Fibroblast of skin of abdomen (primary cell): ENCODE measurements at regions not wholly inside any gene's neighbourhood (a gene's known extent, or its start where the extent isn't known, plus 50 kb on each side); places are given as distances from the start of the nearest gene placed in this dataset.

Source experiments
- DNase-seq: peaks from one replicate; pipeline ENCODE4 v3.0.0-alpha.2; 2013

DNA sequence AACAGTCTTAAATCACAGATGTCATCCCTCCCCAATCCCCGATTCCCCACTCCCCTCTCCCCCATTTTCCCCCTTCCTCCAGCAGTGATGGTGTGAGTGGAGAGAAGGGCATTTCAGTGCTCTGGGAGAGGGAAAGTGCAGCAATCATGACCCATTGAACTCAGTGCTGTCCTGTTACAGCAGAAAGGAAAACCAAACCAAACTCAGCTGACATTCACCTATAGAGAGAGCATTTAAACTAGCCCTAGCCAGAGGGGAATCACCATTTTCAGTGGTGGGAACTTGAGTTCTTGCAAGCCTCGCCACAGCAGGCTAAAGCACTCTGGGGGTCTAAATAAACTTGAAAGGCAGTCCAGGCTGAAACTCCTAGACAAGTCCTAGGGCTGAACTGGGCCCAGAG lies 129.9 kb upstream of the COL21A1 start:
- DNase-seq: no peak

DNA sequence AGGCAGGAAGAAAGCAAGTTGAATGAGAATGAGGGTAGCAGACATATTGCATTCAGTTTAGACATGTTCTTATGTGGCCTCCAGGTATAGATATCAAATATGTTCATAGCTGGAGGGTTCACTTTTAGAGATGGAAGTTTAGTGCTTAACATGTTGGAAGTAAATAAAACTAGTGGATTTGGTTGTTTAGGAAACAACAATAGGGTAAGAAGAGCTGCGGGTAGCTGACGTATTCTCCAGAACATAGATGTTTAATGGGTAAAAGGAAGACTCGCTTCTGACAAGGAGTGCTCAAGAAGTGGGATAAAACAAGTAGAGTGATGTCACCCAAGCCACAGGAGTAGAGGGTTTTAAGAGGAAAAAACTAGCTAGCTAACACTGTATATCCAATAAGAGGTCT lies 128.4 kb upstream of the COL21A1 start:
- no peak for DNase-seq

DNA sequence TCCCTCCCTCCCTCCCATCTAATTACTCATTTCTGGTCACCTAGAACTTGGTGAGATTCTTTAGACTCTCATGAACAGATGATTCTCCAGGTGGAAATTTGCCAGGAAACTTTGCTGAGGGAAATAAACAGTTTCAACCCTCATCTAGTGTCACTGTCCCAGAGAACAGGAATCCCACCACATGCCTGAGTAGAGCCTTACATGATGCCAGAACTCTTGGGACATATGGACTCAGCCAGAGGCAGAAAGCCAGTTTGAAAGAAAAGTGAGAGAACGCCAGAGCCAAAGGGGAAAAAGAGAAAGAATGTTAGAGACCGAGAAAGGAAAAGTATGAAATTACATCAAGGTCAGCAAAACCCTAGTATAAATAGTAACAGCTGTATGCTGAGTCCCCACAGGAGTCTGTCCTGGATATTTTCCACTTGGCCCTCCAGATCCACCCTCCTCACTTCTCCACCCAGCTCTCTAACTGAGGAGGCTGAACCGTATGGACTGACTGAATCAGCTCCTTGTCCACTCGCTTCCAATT lies 127.5 kb upstream of the COL21A1 start:
- peak; percentile 62 for DNase-seq

DNA sequence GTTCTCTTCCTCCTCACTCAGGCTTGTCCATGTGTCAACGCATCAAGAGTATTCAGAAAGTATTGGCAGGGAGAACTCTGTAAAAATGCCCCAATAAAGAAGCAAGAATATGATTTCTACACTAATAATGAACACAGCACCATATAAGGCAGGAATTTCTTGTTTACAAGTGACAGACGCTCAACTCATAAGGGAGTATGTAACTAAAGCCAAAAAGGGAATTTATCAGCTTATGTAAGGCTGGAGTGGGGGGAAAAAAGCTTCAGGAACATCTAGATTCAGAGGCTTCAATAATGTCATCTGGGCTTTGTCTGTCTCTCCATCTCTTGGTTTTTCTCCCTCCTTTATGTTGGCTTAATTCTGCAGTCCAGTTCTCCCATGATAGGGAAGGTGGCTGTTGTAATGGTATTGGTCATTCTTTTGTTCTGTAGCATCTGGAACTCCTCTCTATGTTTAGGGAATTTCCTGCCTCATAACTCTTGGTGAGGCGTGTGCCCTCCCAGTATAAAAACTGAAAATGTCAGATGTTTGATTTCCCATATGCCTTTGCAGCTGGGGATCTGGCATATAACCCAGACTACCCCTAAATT lies 125.1 kb upstream of the COL21A1 start:
- DNase-seq: no peak

DNA sequence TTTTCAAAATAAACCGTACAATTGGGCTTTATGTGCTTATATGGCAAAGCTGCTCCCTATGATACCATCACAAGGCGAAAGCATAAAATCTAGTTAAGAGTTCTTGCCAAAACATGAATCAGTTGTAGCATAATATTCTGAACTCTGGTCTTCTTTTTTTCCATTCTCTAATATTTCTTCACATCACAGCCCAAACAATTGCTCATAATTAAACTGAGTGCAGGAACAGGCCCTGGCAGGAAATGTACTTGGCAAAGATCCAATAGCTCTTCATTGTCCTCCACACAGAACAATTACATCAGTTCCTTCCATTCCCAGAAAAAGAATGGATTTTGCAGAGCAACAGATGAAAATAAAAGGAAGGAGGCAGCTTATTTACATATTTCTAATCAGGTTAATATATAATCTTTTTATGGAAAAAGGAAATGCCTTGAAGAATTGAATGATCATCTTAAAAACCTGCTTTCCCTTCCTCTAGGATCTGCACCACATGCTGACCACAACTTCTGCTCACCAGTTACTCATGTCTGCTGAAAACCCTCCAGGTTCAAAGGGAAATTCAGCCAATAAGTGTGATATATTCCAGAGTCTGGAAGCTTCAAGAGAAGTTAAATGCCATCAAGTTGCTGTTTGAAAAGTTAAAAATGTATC lies 123.3 kb upstream of the COL21A1 start:
- DNase-seq: peak; percentile 93

DNA sequence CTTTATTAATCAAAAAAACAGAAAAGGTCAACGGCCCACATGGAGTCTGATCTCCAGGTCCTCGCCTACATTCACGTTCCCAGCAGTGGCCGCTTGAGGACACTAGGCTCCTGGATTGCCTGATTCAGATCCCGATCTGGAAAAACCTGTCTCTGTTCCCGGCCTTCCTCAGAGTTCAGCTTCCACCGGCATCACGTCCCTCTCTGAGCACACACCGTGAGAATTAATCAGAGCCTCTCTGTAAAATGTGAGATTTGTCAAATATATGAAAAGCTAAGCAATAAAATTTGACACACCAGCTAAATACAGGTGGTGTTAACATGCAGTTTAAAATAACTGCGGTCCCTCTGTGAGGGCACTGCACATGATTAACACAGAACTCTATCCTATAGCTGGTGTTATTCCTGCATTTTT lies 122.8 kb upstream of the COL21A1 start:
- peak; percentile 47 for DNase-seq

DNA sequence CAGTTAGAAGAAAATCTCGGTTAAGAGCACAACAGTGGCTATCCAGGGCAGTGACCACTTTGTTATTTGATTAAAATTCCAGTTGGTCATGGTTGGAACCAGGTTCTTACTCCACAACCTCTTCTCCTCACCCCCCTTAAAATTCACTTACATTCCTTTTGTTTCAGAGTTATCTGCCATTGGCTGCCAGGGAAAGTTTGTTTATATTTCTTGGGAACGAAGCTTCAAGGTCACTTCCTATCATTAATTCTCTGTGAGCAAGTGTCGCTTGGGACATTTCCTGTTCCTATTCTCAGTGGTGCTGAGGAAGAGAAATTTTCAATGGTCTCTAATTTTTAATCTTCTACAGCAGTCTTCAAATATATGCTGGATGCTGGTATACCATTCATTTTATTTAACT lies 121.1 kb upstream of the COL21A1 start:
- DNase-seq: no peak

DNA sequence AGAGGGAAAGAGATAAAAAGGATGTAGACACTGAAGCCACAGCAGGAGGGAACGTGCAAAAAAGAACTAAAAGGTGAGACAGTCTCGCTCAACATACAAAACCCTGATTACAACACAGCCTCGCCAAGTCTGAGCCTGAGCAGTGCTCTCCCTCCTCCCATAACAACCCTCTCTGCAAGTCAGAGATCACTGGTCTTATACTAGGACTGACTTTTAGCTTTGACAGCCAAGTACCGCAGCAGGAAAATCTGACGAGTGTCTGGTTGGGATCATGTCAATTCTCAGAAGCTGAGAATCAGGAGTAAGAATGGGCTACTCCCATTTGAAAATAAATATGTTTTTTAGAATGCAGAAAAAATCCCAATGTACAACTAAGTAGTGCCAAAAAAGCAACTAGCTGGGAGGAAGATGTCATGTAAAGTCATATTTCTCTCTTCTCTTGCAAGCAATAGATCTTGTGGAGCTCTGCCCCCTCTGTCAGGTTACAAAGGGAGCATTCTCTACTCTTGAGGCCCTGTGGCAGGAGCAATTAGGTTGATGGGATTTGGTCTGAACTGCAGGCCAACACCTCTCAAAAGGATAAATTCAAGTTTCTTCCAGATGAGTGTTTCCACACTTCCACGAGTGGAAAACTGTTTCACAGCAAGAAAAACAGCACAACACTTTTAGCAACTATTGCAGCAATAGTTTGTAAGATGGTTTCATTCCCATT lies 118.9 kb upstream of the COL21A1 start:
- DNase-seq: no peak

DNA sequence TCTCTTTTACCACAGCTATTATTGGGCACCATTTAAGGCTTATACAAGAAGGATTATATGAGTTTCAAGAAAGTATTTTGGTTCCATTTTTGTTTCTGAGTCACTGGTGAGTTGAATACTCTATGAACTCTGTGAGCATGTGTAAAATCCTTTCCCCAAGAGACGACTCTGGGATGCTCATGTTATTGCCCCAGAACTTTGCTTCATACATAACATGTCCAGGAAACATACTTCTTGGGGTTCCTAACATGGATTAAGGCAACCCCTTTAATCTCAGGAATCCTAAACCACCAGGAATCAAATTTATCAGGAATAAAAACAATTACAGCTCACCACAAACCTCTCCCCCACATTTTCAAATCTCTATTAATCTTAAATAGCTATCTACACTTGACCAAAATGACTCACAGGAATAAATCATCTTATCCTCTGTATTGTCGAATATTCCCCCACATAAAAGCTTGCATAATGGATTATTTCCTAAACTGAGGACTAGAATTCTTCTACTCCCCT lies 117.5 kb upstream of the COL21A1 start:
- peak; percentile 90 for DNase-seq

DNA sequence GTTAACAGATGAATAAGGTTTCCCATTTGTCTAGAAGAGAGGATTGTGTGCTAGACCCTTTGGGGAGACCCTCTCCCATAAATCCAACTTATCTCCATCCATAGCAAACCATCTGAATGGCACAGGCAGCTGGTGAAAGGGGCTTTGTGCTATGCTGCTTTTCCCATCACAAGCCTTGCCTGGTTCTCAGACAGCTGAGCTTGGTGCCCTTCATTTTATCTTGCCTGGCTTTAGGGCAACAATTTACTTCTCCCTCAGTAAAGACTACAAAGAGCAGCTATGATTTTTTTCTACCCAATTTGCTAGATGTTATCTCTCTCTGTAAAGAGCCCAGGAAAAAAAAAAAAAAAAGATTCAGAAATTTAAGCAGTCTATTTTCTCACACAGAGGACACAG lies 117.0 kb upstream of the COL21A1 start:
- DNase-seq: no peak

DNA sequence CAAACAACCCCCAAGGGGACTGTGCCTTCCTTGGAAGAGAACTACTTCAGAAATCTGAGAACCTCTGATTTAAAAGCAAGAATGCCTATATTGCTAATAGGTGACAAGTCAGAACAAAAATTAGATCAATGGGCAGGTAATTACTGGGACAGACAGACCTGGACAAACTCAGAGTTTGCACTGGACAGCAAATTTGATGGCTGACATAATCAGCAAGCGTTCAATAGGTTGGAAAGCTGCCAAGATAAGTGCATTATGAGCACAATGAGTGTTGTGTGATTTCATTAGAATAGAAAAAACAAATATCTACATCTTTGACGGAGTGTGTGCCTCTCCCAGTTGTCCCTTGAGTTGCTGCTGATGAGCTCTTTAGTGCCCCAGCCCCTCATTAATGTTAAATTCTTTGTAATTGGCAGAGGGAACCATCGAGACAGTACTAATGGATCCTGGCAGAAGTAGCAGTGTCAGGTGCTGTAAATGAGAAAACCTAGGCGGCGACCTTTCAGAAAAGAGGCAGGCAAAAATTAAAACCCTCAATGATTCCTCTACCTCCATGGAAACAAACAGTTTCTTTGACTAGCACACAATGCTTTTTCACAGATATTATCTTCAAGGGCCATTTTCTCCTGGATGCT lies 116.5 kb upstream of the COL21A1 start:
- no peak for DNase-seq

DNA sequence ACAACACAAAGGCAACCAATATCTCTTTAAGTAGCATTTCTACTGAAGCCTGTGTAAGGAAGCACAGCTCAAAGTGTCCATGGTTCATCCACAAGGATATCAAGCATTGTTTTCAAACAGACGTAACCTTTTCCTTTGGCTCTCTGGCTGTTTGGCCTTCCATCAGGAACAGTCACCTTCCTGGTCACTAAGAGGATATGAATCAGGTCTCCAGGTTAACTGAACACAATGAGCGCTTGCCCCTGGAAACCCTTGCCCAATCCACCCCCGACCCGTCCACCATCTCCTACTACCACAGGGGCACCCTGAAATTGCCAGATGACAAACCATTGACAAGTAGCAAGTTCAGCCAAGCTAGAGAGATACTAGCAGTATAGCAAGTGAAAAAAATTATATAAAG lies 114.4 kb upstream of the COL21A1 start:
- no peak for DNase-seq

DNA sequence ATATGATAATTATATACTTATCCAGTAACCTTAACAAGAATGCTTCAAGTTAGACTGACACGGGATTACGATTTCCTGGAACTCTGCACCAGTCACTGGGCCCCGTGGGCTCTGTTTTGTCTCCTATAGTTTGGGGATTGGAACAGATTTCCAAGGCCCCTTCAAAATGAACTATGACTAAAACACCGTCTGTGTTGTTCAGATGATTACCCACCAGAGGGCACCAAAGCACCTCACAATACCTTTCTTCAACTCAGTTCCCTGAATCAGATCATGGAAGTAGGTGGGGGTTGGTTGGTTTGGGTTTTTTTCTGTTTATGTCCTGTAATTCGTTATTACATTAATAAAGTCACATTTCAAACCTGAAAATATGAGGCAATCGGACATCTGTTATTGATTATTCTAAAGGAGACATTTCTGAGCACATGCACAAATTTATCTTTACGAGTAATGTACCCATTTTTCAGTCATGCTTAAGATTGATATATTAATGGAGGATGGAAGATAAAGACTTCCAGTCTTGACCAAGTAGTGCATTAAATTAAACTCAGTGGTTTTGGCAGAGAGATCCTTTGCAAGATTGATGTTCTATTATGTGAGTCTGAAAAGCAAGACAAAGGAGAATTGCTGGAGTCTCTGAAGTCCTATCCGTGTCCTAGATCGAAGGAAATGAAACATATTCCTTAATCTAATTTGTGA lies 112.0 kb upstream of the COL21A1 start:
- DNase-seq: peak; percentile 65

DNA sequence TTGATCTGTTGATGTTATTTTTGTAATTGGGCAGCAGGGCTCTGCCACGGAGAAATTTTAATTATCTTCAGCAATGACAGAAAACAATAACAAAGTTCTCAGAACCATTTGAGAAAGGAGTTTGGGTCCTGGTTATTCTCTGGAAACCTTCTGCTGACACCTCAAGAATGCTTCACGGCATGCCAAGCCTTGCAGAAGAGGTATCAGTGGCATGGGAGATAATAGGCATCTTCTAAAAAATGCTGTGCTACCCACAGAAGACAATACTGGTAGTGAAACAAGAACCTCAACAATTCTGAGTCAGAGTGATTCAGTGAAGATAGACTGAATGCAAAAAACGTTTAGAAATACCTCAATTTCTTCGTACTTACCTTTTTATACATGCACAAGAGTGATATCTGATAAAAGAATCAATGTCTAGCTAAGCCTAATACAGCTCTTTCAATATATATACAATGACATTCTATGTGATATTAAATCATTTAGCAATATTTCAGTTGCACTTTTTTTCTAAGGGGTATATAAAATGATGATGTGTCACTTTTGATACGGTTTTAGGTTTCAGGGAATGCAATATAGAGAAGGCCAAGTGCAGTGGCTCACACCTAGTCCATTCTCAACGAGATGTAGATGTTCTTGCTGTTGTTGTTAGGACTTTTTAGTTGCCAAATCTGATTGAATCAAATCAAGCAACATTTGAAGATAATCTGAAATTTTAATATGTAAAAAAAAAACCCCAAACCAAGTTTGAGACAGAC lies 110.4 kb upstream of the COL21A1 start:
- peak; percentile 14 for DNase-seq

DNA sequence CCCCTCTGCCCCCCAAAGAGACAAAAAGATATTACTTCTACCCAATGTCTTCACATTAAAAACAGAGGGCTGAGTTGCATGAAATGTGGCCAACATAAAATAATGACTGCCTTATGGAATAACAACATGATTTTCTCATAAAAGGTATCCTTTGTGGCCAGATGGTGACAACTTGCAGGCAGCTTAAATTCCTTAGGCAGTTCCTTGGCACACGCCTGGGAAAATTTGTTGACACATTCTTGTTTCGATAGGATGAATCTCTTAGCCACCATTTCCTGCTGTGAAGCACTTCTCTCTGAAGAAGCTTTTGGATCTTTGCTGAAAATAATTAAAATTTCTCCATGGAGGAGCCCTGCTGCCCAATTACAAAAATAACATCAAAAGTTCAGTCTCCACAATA lies 109.0 kb upstream of the COL21A1 start:
- DNase-seq: peak; percentile 56

DNA sequence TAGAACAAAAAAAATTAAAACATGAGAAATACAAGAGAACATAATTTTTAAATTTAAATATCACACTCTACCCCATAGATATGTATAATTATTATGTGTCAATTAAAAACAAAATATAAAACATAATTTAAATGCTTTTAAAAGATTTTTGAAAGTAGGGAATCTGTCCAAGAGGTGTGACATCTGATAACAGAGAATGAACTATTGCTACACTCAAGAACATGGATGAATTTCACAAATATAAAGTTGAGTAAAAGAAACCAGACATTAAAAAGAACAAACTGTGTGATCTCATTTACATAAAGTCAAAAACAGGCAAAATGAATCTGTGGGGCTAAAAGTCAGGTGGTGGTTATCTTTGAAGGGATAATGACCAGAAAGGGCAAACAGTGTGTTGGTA lies 106.5 kb upstream of the COL21A1 start:
- no peak for DNase-seq

DNA sequence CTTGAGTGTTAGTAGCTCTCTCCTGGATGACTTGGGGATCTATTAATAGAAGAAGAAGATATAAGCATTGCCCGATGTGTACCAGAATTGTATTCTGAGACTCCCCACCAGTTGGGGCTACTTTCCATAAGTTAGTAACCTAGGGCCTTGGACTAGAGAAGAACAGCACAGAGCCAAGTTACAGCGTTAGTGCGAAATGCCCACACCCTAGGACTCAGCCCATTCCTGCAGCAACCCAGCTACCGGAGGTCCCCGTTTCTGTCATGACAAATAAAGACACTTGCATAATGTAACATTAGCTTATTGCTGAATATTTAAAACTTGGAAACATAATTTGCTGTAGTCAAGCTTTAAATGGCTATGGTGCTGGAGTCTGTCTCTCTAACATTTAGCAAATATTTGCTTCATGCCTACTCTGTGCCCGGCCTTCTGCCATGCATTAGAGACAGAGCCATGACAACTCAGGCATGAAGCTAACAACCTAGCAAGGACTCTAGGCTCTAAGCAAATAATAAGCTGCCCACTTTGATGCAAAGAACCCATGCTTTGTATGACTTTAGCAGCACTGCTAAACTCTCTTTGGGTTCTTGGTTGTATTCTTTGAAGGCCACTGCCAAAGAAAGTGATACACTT lies 103.4 kb upstream of the COL21A1 start:
- no peak for DNase-seq

DNA sequence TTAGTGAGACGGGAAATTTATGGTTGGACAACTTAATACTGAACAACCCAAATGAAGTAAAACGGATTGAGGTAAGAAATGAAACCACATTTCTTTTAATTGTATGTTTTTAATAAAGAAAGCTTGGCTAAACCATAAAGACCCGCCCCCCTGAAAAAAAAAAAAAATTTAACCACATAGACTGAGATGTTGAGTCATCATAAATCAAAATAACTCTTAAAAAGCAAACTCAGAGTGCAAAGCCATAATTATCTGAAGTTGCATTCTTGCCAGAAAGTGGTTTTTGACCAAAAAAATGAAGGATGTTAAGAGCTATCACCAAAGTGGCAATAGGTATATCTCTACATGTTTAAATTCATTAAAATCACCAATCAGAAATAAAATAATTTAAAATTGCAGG lies 101.8 kb upstream of the COL21A1 start:
- DNase-seq: peak; percentile 83

DNA sequence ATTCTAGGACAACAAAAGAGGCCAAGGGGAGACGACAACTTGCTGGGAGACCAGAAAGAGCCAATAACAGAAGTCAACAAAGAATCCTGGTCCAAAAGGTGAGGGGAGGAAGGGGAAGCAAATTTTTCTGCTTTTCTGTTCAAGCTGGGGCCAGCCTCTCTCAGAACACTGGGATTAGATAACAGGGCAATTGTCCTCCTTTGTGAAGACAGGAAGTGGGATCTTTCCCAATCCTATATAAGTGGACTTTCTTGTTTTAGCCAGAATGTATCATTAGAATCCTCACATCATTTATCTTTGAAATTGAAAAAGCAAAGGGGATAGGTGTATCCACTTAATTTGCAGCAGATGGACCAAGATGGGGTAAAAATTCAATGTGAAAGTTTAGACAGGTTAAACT lies 101.2 kb upstream of the COL21A1 start:
- DNase-seq: no peak

DNA sequence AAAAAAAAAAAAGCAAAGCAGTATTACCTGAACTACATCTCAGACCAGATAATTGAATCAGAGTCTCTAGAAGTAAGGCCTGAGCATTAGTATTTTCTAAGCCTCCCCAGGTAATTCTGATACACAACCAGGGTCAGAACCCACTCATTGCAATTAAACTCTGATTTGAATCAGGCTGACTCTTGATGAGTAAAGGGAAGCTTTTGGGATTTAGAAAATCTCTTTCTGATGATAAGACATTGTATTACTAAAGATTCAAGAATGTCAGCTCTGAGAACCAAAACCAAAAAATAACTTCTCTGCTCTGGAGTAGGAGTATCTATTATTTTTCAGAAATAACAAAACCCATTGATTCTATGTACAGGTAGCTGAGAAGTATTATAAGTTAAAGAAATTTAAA lies 100.1 kb upstream of the COL21A1 start:
- DNase-seq: peak; percentile 68

DNA sequence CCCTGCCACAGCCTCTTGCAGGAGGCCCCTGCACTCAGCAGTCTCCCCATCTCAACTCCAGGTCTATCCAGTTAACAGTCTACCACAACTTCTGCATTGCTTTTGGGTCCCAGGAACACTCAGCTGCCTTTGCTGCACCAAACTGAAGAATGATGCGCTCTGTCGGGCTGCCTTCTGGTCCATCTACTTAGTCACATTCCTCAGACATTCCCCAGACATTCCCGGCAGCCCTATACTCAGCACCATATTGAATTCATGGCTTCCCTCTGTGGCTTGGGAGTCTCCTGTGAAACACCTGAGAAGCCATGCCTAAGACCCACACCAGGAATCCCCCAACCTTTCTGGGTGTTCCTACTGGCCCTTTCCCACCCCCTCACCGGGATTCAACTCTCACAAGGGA lies 99.6 kb upstream of the COL21A1 start:
- peak; percentile 56 for DNase-seq
